ENCODE measurements at regions not wholly inside any gene's neighbourhood (a gene's known extent, or its start where the extent isn't known, plus 50 kb on each side); places are given as distances from the start of the nearest gene placed in this dataset.

GRCh38 chr9:17859228-17859627, 280.4 kb downstream of the SH3GL2 start:
- TF ChIP-seq, protein P1, sequence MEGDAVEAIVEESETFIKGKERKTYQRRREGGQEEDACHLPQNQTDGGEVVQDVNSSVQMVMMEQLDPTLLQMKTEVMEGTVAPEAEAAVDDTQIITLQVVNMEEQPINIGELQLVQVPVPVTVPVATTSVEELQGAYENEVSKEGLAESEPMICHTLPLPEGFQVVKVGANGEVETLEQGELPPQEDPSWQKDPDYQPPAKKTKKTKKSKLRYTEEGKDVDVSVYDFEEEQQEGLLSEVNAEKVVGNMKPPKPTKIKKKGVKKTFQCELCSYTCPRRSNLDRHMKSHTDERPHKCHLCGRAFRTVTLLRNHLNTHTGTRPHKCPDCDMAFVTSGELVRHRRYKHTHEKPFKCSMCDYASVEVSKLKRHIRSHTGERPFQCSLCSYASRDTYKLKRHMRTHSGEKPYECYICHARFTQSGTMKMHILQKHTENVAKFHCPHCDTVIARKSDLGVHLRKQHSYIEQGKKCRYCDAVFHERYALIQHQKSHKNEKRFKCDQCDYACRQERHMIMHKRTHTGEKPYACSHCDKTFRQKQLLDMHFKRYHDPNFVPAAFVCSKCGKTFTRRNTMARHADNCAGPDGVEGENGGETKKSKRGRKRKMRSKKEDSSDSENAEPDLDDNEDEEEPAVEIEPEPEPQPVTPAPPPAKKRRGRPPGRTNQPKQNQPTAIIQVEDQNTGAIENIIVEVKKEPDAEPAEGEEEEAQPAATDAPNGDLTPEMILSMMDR (IDR thresholded peaks at IDR 0.05): no peak
- TF ChIP-seq POLR2AphosphoS5 (IDR thresholded peaks at IDR 0.05): no peak
